K562 (cell line): ENCODE measurements at regions not wholly inside any gene's neighbourhood (a gene's known extent, or its start where the extent isn't known, plus 50 kb on each side); places are given as distances from the start of the nearest gene placed in this dataset.
A peak's percentile ranks its signal among the peaks of the same experiment; 100 is the strongest.

Experiments used
- ATAC-seq: fragments of 200-7000 bp; cut with Tn5 transposase; 3 replicates; pipeline ENCODE4 v1.9.1; 2020; ENCODE audit warnings: moderate library complexity
- BruUV-seq: library from RNA; stranded (reverse); fragments of 400-500 nt; replicated peaks from 2 replicates; lab custom pipeline; 2021; lab: Mats Ljungman, UMichigan
- CTCF ChIA-PET: fragments of 300-600 bp; formaldehyde crosslinking; extraction: SDS; loops from one replicate; lab custom pipeline; 2021; ENCODE audit warnings: low intra/inter-chr PET ratio; lab: Yijun Ruan, JAX
- POLR2A ChIA-PET: fragments of 300-600, 350-650 bp; sonication (Branson Sonifier 250); formaldehyde crosslinking; extraction: SDS; loops from one replicate; lab custom pipeline; 2021; ENCODE audit warnings: antibody characterized with exemption, inconsistent platforms; lab: Yijun Ruan, JAX
- DNase-seq, 4 experiments: peaks; one replicate each; pipeline versions ENCODE4 v3.0.0 to v3.0.0-alpha.2; 2011 to 2018; ENCODE audit warnings: low spot score in 3 of 4, mixed read lengths in 3 of 4; ENCODE audit errors: extremely low read depth in 1 of 4
- FAIRE-seq: peaks from 2 replicates; lab custom pipeline; 2011; peaks lifted over from hg19 to GRCh38; lab: Jason Lieb, UNC
- H2AFZ ChIP-seq: 2 replicates; pipeline ENCODE4 v1.6.0; 2011; ENCODE audit warnings: low read depth, low read length, control low read depth, inconsistent platforms
- H3K27ac ChIP-seq: fragments of 200-600 bp; 3 replicates; pipeline ENCODE4 v1.8.0; 2011; ENCODE audit warnings: low read depth, mild to moderate bottlenecking, control low read depth, inconsistent platforms, low read length, moderate library complexity, mixed read lengths; ENCODE audit errors: extremely low read depth
- H3K27me3 ChIP-seq, 2 experiments: fragments of 300-600 bp in 1 of 2; 2 replicates in 1 of 2; 3 replicates in 1 of 2; pipeline versions ENCODE4 v1.6.0 to v1.8.0; 2011; ENCODE audit warnings: inconsistent platforms in 2 of 2, low read length in 2 of 2, mild to moderate bottlenecking in 1 of 2, mixed read lengths in 1 of 2, moderate library complexity in 1 of 2; ENCODE audit not compliant: control insufficient read depth in 2 of 2, insufficient read depth in 2 of 2
- H3K36me3 ChIP-seq: fragments of 300-600 bp; 3 replicates; pipeline ENCODE4 v1.8.0; 2011; ENCODE audit warnings: mild to moderate bottlenecking, low read length, inconsistent platforms; ENCODE audit not compliant: control insufficient read depth, insufficient read depth
- H3K4me1 ChIP-seq, 2 experiments: fragments of 200-600 bp in 1 of 2; replicated peaks in 1 of 2; 2 replicates in 1 of 2; 3 replicates in 1 of 2; pipeline versions ENCODE4 v1.5.1 to v1.8.0; 2011; ENCODE audit warnings: inconsistent platforms in 2 of 2, low read length in 2 of 2, mild to moderate bottlenecking in 1 of 2, mixed read lengths in 1 of 2, moderate library complexity in 1 of 2; ENCODE audit not compliant: control insufficient read depth in 2 of 2, insufficient read depth in 2 of 2
- H3K4me2 ChIP-seq: 2 replicates; pipeline ENCODE4 v1.6.1; 2011; ENCODE audit warnings: low read length, control low read depth, inconsistent platforms, mixed read lengths; ENCODE audit not compliant: insufficient read depth
- H3K4me3 ChIP-seq: fragments of 200-600 bp; sonication (generic), shearing (Covaris generic); 2 replicates; pipeline ENCODE4 v1.5.1; 2016; ENCODE audit warnings: control low read depth, inconsistent platforms
- H3K79me2 ChIP-seq: fragments of 200-600 bp; 3 replicates; pipeline ENCODE4 v1.8.0; 2011; ENCODE audit warnings: low read length, inconsistent platforms; ENCODE audit not compliant: control insufficient read depth, insufficient read depth
- H3K9ac ChIP-seq, 2 experiments: 2 replicates each; pipeline versions ENCODE4 v1.6.0 to v1.6.1; 2011; ENCODE audit warnings: low read depth in 2 of 2, low read length in 2 of 2, control low read depth in 1 of 2, inconsistent platforms in 1 of 2, mild to moderate bottlenecking in 1 of 2, mixed read lengths in 1 of 2; ENCODE audit not compliant: insufficient read depth in 1 of 2
- H3K9me1 ChIP-seq: one replicate; pipeline ENCODE4 v1.6.0; 2011; ENCODE audit warnings: inconsistent platforms, mild to moderate bottlenecking, low read length, moderate library complexity; ENCODE audit not compliant: control insufficient read depth, insufficient read depth
- H3K9me3 ChIP-seq: replicated peaks from 2 replicates; pipeline ENCODE4 v1.5.1; 2011; ENCODE audit warnings: low read depth, low read length, inconsistent platforms; ENCODE audit not compliant: control insufficient read depth, insufficient read depth
- H4K20me1 ChIP-seq: replicated peaks from 2 replicates; pipeline ENCODE4 v1.6.1; 2011; ENCODE audit warnings: low read length, inconsistent platforms, mixed read lengths; ENCODE audit not compliant: control insufficient read depth, insufficient read depth
- ELF2 ChIP-seq: fragments of 250-450 bp; sonication (Bioruptor Pico); IDR thresholded peaks from 2 replicates; pipeline ENCODE4 v1.5.0; 2021; ENCODE audit warnings: mild to moderate bottlenecking
- NFIX ChIP-seq: fragments of 250-450 bp; sonication (Bioruptor Pico); IDR thresholded peaks from 2 replicates; pipeline ENCODE4 v1.4.0; 2020; ENCODE audit warnings: low read depth, mild to moderate bottlenecking, moderate library complexity
- SRSF1 ChIP-seq: fragments of 200-400 bp; formaldehyde crosslinking; IDR thresholded peaks from 2 replicates; pipeline ENCODE4 v1.6.1; 2017; ENCODE audit warnings: mild to moderate bottlenecking, low read depth, low read length, moderate library complexity
- TBP ChIP-seq: optimal IDR thresholded peaks from 2 replicates; pipeline ENCODE3; 2011; ENCODE audit warnings: low read depth, low read length, improper control_type of control experiment
- WGBS: fragments of 100-300 bp; shearing (Covaris generic); methylation state at CpG from one replicate; pipeline ENCODE4 v1.1.6; 2016; ENCODE audit warnings: low coverage, mixed read lengths; ENCODE audit not compliant: insufficient coverage; ENCODE audit errors: missing lambda C conversion rate; 5-methylcytosine and 5-hydroxymethylcytosine counted together
- in situ Hi-C: fragments of 300-500 bp; cut with MboI; formaldehyde crosslinking; loops from 4 replicates; pipeline ENCODE4 v1.15.0; 2018; ENCODE audit warnings: inconsistent platforms, mixed read lengths
- intact Hi-C: fragments of 100-400 bp; cut with micrococcal nuclease; formaldehyde crosslinking; loops from 2 replicates; pipeline ENCODE4 v1.14.2; 2022
- TF ChIP-seq, protein P1 (sequence below), 2 experiments: fragments of 450-650 bp in 1 of 2; sonication (generic) in 1 of 2; formaldehyde crosslinking in 1 of 2; IDR thresholded peaks; 2 replicates each; pipeline versions ENCODE4 v1.7.1 to v1.9.0; 2016 to 2022; ENCODE audit warnings: inconsistent platforms in 1 of 2, mild to moderate bottlenecking in 1 of 2, missing genetic modification reagents in 1 of 2

- no peaks in the 10 kb centered on the region for H3K9me1 ChIP-seq
- no peak overlapping the region for H3K27ac ChIP-seq
- no peaks in the 10 kb centered on the region for H3K9me3 ChIP-seq
- TF ChIP-seq, protein P1, sequence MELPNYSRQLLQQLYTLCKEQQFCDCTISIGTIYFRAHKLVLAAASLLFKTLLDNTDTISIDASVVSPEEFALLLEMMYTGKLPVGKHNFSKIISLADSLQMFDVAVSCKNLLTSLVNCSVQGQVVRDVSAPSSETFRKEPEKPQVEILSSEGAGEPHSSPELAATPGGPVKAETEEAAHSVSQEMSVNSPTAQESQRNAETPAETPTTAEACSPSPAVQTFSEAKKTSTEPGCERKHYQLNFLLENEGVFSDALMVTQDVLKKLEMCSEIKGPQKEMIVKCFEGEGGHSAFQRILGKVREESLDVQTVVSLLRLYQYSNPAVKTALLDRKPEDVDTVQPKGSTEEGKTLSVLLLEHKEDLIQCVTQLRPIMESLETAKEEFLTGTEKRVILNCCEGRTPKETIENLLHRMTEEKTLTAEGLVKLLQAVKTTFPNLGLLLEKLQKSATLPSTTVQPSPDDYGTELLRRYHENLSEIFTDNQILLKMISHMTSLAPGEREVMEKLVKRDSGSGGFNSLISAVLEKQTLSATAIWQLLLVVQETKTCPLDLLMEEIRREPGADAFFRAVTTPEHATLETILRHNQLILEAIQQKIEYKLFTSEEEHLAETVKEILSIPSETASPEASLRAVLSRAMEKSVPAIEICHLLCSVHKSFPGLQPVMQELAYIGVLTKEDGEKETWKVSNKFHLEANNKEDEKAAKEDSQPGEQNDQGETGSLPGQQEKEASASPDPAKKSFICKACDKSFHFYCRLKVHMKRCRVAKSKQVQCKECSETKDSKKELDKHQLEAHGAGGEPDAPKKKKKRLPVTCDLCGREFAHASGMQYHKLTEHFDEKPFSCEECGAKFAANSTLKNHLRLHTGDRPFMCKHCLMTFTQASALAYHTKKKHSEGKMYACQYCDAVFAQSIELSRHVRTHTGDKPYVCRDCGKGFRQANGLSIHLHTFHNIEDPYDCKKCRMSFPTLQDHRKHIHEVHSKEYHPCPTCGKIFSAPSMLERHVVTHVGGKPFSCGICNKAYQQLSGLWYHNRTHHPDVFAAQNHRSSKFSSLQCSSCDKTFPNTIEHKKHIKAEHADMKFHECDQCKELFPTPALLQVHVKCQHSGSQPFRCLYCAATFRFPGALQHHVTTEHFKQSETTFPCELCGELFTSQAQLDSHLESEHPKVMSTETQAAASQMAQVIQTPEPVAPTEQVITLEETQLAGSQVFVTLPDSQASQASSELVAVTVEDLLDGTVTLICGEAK (IDR thresholded peaks at IDR 0.05), result peak; percentile 74
- TF ChIP-seq, protein P1 (CRISPR knock-in tag; IDR thresholded peaks at IDR 0.05), result peak; percentile 37; the same call in 1 of the 2 replicates
- TF ChIP-seq NFIX (CRISPR knock-in tag) (no peak), TBP (no peak), SRSF1 (no peak), ELF2 (CRISPR knock-in tag) (no peak)
- ATAC-seq, result no peak
- 1% methylated on average over 8 of the region's 8 CpGs for WGBS
- no peaks in the 10 kb centered on the region for H4K20me1 ChIP-seq
- H3K9ac ChIP-seq, result no peak overlapping the region
- no peaks in the 10 kb centered on the region for H3K79me2 ChIP-seq
- no peaks in the 10 kb centered on the region; a peak in 1 of 5 replicates for H3K4me1 ChIP-seq
- in situ Hi-C loops (loop anchor here (25.0 kb wide), 1 partner anchor 330 kb away; no protein-coding TSS in a partner anchor), intact Hi-C loops (loop anchor here (2.0 to 10.0 kb wide), 2 partner anchors 77 to 1683 kb away; no protein-coding TSS in a partner anchor)
- no peak for FAIRE-seq
- DNase-seq, result no peak
- no TSS peak for BruUV-seq
- no peak overlapping the region for H2AFZ ChIP-seq
- no peaks in the 10 kb centered on the region for H3K36me3 ChIP-seq
- H3K4me3 ChIP-seq, result no peak overlapping the region
- ChIA-PET CTCF (no interaction called here), POLR2A (no interaction called here)
- no peak overlapping the region for H3K4me2 ChIP-seq
- H3K27me3 ChIP-seq, result no peaks in the 10 kb centered on the region; a peak in 2 of 5 replicates
Observed at GRCh38 chr4:145231906-145232700, 51.7 kb upstream of the OTUD4 start.
